WTC11 (cell line): ENCODE measurements at regions not wholly inside any gene's neighbourhood (a gene's known extent, or its start where the extent isn't known, plus 50 kb on each side); places are given as distances from the start of the nearest gene placed in this dataset.

ENCODE experiments used
- ATAC-seq: fragments of 200-7000 bp; cut with Tn5 transposase; 2 replicates; pipeline ENCODE4 v1.10.0; 2021; ENCODE audit warnings: mild to moderate bottlenecking, moderate library complexity
- CTCF ChIA-PET: fragments of 300-600 bp; sonication (Branson Sonifier 250); formaldehyde crosslinking; loops from one replicate; lab custom pipeline; 2021; ENCODE audit warnings: antibody characterized with exemption; lab: Charles Lee
- POLR2A ChIA-PET: fragments of 350-600 bp; sonication (Branson Sonifier 250); formaldehyde crosslinking; loops from one replicate; lab custom pipeline; 2021; ENCODE audit warnings: antibody characterized with exemption; lab: Charles Lee
- DNase-seq: peaks from one replicate; pipeline ENCODE4 v3.0.0; 2021; ENCODE audit warnings: low spot score
- H3K27ac Mint-ChIP-seq: 2 replicates; pipeline ENCODE4 v1.8.0; 2021; ENCODE audit warnings: mixed read lengths
- H3K27me3 Mint-ChIP-seq: 2 replicates; pipeline ENCODE4 v1.8.0; 2021; ENCODE audit warnings: low read depth, mild to moderate bottlenecking, moderate library complexity, mixed read lengths
- H3K36me3 Mint-ChIP-seq: 2 replicates; pipeline ENCODE4 v1.8.0; 2021; ENCODE audit warnings: mixed read lengths
- H3K4me1 Mint-ChIP-seq: 2 replicates; pipeline ENCODE4 v1.8.0; 2022; ENCODE audit warnings: mixed read lengths
- H3K4me3 Mint-ChIP-seq: 2 replicates; pipeline ENCODE4 v1.8.0; 2021; ENCODE audit warnings: mild to moderate bottlenecking, moderate library complexity, mixed read lengths
- H3K9me3 Mint-ChIP-seq: 2 replicates; pipeline ENCODE4 v1.8.0; 2021; ENCODE audit warnings: mixed read lengths
- FOXJ3 ChIP-seq: sonication (generic); formaldehyde crosslinking; IDR thresholded peaks from 2 replicates; pipeline ENCODE4 v1.9.0; 2021; ENCODE audit warnings: missing genetic modification reagents, mild to moderate bottlenecking, borderline replicate concordance
- FOXP1 ChIP-seq: sonication (generic); formaldehyde crosslinking; IDR thresholded peaks from 2 replicates; pipeline ENCODE4 v1.8.0; 2022; ENCODE audit warnings: missing genetic modification reagents, mild to moderate bottlenecking, moderate library complexity, borderline replicate concordance
- MYBL2 ChIP-seq: sonication (generic); formaldehyde crosslinking; IDR thresholded peaks from 2 replicates; pipeline ENCODE4 v1.8.1; 2023; ENCODE audit warnings: mild to moderate bottlenecking, moderate library complexity, missing genetic modification reagents
- NR2C2 ChIP-seq: sonication (generic); formaldehyde crosslinking; IDR thresholded peaks from 2 replicates; pipeline ENCODE4 v1.8.0; 2022; ENCODE audit warnings: mild to moderate bottlenecking, missing genetic modification reagents
- OVOL2 ChIP-seq: fragments of 250-450 bp; sonication (Bioruptor Pico); IDR thresholded peaks from 2 replicates; pipeline ENCODE4 v1.9.0; 2021; ENCODE audit warnings: mild to moderate bottlenecking, borderline replicate concordance
- RORB ChIP-seq: fragments of 250-450 bp; sonication (Bioruptor Pico); IDR thresholded peaks from 2 replicates; pipeline ENCODE4 v1.9.0; 2021; ENCODE audit warnings: mild to moderate bottlenecking
- SOX15 ChIP-seq: fragments of 250-450 bp; sonication (Bioruptor Pico); IDR thresholded peaks from 2 replicates; pipeline ENCODE4 v1.9.0; 2021; ENCODE audit warnings: mild to moderate bottlenecking
- TCF7 ChIP-seq: sonication (generic); formaldehyde crosslinking; IDR thresholded peaks from 2 replicates; pipeline ENCODE4 v1.8.0; 2022; ENCODE audit warnings: mild to moderate bottlenecking, low read depth, missing genetic modification reagents, moderate library complexity
- TEAD1 ChIP-seq: sonication (generic); formaldehyde crosslinking; IDR thresholded peaks from 2 replicates; pipeline ENCODE4 v1.8.0; 2022; ENCODE audit warnings: mild to moderate bottlenecking, missing genetic modification reagents
- ZBTB21 ChIP-seq: sonication (generic); formaldehyde crosslinking; IDR thresholded peaks from 2 replicates; pipeline ENCODE4 v1.8.1; 2023; ENCODE audit warnings: mild to moderate bottlenecking, missing genetic modification reagents, borderline replicate concordance
- ZNF219 ChIP-seq: sonication (generic); formaldehyde crosslinking; IDR thresholded peaks from 2 replicates; pipeline ENCODE4 v1.8.0; 2023; ENCODE audit warnings: missing genetic modification reagents, mild to moderate bottlenecking, borderline replicate concordance
- ZNF263 ChIP-seq: sonication (generic); formaldehyde crosslinking; IDR thresholded peaks from 2 replicates; pipeline ENCODE4 v1.8.1; 2022; ENCODE audit warnings: low read depth, mild to moderate bottlenecking, moderate library complexity, missing genetic modification reagents
- TF ChIP-seq, protein P1 (sequence below): sonication (generic); formaldehyde crosslinking; IDR thresholded peaks from 2 replicates; pipeline ENCODE4 v1.8.0; 2022; ENCODE audit warnings: missing genetic modification reagents
- TF ChIP-seq, protein P2 (sequence below): sonication (generic); formaldehyde crosslinking; IDR thresholded peaks from 2 replicates; pipeline ENCODE4 v1.8.0; 2022; ENCODE audit warnings: mild to moderate bottlenecking, missing genetic modification reagents
- TF ChIP-seq, protein P3 (sequence below): sonication (generic); formaldehyde crosslinking; conservative IDR thresholded peaks from 2 replicates; pipeline ENCODE4 v1.8.1; 2022; ENCODE audit warnings: mild to moderate bottlenecking, missing genetic modification reagents
- TF ChIP-seq, protein P4 (sequence below): sonication (generic); formaldehyde crosslinking; IDR thresholded peaks from 2 replicates; pipeline ENCODE4 v1.8.0; 2023; ENCODE audit warnings: missing genetic modification reagents, mild to moderate bottlenecking, borderline replicate concordance
- TF ChIP-seq, protein P5 (sequence below): sonication (generic); formaldehyde crosslinking; IDR thresholded peaks from 2 replicates; pipeline ENCODE4 v1.8.1; 2023; ENCODE audit warnings: mild to moderate bottlenecking, missing genetic modification reagents, moderate library complexity
- TF ChIP-seq, protein P6 (sequence below): fragments of 250-450 bp; sonication (Bioruptor Pico); IDR thresholded peaks from 2 replicates; pipeline ENCODE4 v1.9.0; 2021; ENCODE audit warnings: mild to moderate bottlenecking

DNA sequence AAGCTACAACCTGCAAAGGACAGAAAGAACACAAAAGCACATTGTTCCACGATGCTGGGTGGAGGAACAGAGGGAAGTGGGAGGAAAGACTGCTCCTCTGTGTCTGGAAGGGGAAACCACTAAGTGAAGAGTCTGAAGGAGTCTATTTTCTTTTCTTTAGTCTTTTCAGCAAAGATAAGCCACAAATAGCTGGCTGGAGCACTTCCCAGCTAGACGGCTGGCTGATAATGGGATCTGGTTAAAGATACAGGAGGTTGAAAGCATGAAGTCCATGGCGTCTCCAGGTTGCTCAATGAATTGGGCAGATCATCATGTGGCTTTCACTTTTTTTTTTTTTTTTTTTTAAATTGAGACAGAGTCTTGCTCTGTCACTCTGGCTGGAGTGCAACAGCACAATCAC, 154.0 kb upstream of the KCNG1 start:
- H3K36me3 Mint-ChIP-seq = no peaks in the 10 kb centered on the region
- peaks cover 7% of the 10 kb centered on the region for H3K9me3 Mint-ChIP-seq
- H3K27ac Mint-ChIP-seq = no peak overlapping the region

More for the DNA sequence above, 154.0 kb upstream of the KCNG1 start:
- ATAC-seq (no peak), DNase-seq (no peak)
- H3K27me3 Mint-ChIP-seq = peaks cover 18% of the 10 kb centered on the region
- H3K4me1 Mint-ChIP-seq = no peaks in the 10 kb centered on the region
- POLR2A ChIA-PET = no interaction called here
- TF ChIP-seq ZBTB21 (CRISPR knock-in tag) (no peak), FOXP1 (CRISPR knock-in tag) (no peak), OVOL2 (CRISPR knock-in tag) (no peak), MYBL2 (CRISPR knock-in tag) (no peak), TCF7 (CRISPR knock-in tag) (no peak), TEAD1 (CRISPR knock-in tag) (no peak), NR2C2 (CRISPR knock-in tag) (no peak), SOX15 (CRISPR knock-in tag) (no peak), RORB (no peak), ZNF219 (CRISPR knock-in tag) (no peak), ZNF263 (CRISPR knock-in tag) (no peak), FOXJ3 (CRISPR knock-in tag) (no peak)
- TF ChIP-seq, protein P1, sequence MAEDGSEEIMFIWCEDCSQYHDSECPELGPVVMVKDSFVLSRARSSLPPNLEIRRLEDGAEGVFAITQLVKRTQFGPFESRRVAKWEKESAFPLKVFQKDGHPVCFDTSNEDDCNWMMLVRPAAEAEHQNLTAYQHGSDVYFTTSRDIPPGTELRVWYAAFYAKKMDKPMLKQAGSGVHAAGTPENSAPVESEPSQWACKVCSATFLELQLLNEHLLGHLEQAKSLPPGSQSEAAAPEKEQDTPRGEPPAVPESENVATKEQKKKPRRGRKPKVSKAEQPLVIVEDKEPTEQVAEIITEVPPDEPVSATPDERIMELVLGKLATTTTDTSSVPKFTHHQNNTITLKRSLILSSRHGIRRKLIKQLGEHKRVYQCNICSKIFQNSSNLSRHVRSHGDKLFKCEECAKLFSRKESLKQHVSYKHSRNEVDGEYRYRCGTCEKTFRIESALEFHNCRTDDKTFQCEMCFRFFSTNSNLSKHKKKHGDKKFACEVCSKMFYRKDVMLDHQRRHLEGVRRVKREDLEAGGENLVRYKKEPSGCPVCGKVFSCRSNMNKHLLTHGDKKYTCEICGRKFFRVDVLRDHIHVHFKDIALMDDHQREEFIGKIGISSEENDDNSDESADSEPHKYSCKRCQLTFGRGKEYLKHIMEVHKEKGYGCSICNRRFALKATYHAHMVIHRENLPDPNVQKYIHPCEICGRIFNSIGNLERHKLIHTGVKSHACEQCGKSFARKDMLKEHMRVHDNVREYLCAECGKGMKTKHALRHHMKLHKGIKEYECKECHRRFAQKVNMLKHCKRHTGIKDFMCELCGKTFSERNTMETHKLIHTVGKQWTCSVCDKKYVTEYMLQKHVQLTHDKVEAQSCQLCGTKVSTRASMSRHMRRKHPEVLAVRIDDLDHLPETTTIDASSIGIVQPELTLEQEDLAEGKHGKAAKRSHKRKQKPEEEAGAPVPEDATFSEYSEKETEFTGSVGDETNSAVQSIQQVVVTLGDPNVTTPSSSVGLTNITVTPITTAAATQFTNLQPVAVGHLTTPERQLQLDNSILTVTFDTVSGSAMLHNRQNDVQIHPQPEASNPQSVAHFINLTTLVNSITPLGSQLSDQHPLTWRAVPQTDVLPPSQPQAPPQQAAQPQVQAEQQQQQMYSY (CRISPR knock-in tag) = no peak
- TF ChIP-seq, protein P2, sequence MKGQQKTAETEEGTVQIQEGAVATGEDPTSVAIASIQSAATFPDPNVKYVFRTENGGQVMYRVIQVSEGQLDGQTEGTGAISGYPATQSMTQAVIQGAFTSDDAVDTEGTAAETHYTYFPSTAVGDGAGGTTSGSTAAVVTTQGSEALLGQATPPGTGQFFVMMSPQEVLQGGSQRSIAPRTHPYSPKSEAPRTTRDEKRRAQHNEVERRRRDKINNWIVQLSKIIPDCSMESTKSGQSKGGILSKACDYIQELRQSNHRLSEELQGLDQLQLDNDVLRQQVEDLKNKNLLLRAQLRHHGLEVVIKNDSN (CRISPR knock-in tag) = no peak
- TF ChIP-seq, protein P3, sequence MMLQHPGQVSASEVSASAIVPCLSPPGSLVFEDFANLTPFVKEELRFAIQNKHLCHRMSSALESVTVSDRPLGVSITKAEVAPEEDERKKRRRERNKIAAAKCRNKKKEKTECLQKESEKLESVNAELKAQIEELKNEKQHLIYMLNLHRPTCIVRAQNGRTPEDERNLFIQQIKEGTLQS (CRISPR knock-in tag) = no peak
- TF ChIP-seq, protein P4, sequence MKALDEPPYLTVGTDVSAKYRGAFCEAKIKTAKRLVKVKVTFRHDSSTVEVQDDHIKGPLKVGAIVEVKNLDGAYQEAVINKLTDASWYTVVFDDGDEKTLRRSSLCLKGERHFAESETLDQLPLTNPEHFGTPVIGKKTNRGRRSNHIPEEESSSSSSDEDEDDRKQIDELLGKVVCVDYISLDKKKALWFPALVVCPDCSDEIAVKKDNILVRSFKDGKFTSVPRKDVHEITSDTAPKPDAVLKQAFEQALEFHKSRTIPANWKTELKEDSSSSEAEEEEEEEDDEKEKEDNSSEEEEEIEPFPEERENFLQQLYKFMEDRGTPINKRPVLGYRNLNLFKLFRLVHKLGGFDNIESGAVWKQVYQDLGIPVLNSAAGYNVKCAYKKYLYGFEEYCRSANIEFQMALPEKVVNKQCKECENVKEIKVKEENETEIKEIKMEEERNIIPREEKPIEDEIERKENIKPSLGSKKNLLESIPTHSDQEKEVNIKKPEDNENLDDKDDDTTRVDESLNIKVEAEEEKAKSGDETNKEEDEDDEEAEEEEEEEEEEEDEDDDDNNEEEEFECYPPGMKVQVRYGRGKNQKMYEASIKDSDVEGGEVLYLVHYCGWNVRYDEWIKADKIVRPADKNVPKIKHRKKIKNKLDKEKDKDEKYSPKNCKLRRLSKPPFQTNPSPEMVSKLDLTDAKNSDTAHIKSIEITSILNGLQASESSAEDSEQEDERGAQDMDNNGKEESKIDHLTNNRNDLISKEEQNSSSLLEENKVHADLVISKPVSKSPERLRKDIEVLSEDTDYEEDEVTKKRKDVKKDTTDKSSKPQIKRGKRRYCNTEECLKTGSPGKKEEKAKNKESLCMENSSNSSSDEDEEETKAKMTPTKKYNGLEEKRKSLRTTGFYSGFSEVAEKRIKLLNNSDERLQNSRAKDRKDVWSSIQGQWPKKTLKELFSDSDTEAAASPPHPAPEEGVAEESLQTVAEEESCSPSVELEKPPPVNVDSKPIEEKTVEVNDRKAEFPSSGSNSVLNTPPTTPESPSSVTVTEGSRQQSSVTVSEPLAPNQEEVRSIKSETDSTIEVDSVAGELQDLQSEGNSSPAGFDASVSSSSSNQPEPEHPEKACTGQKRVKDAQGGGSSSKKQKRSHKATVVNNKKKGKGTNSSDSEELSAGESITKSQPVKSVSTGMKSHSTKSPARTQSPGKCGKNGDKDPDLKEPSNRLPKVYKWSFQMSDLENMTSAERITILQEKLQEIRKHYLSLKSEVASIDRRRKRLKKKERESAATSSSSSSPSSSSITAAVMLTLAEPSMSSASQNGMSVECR = no peak
- TF ChIP-seq, protein P5, sequence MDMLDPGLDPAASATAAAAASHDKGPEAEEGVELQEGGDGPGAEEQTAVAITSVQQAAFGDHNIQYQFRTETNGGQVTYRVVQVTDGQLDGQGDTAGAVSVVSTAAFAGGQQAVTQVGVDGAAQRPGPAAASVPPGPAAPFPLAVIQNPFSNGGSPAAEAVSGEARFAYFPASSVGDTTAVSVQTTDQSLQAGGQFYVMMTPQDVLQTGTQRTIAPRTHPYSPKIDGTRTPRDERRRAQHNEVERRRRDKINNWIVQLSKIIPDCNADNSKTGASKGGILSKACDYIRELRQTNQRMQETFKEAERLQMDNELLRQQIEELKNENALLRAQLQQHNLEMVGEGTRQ (CRISPR knock-in tag) = no peak
- TF ChIP-seq, protein P6, sequence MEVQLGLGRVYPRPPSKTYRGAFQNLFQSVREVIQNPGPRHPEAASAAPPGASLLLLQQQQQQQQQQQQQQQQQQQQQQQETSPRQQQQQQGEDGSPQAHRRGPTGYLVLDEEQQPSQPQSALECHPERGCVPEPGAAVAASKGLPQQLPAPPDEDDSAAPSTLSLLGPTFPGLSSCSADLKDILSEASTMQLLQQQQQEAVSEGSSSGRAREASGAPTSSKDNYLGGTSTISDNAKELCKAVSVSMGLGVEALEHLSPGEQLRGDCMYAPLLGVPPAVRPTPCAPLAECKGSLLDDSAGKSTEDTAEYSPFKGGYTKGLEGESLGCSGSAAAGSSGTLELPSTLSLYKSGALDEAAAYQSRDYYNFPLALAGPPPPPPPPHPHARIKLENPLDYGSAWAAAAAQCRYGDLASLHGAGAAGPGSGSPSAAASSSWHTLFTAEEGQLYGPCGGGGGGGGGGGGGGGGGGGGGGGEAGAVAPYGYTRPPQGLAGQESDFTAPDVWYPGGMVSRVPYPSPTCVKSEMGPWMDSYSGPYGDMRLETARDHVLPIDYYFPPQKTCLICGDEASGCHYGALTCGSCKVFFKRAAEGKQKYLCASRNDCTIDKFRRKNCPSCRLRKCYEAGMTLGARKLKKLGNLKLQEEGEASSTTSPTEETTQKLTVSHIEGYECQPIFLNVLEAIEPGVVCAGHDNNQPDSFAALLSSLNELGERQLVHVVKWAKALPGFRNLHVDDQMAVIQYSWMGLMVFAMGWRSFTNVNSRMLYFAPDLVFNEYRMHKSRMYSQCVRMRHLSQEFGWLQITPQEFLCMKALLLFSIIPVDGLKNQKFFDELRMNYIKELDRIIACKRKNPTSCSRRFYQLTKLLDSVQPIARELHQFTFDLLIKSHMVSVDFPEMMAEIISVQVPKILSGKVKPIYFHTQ (CRISPR knock-in tag) = no peak
- no peak overlapping the region for H3K4me3 Mint-ChIP-seq
- CTCF ChIA-PET = interaction anchor here (1.0 to 1.3 kb wide), 2 partner anchors 149 to 162 kb away, joined by 3 to 4 read pairs; no protein-coding TSS in a partner anchor
